HG02884 (cell line): ENCODE measurements at regions not wholly inside any gene's neighbourhood (a gene's known extent, or its start where the extent isn't known, plus 50 kb on each side); places are given as distances from the start of the nearest gene placed in this dataset.
"Not testable (repeated sequence)": the region's sequence is repeated elsewhere in the genome, so short reads cannot be mapped to it uniquely, and the experiment has no call there.

Experiments
- ATAC-seq: cut with Tn5 transposase; IDR thresholded peaks from one replicate; pipeline ENCODE4 v1.9.1; 2021; ENCODE audit warnings: mild to moderate bottlenecking, moderate library complexity; ENCODE audit not compliant: unreplicated experiment

- no peak for ATAC-seq
Observed at GRCh38 chr9:82829818-82830217, 233.1 kb downstream of the RASEF start.

- no peak for ATAC-seq
Observed at GRCh38 chr9:82865524-82865923, 197.4 kb downstream of the RASEF start.

GRCh38 chr9:82880336-82881050 is 182.4 kb downstream of the RASEF start:
- ATAC-seq = no peak

DNA sequence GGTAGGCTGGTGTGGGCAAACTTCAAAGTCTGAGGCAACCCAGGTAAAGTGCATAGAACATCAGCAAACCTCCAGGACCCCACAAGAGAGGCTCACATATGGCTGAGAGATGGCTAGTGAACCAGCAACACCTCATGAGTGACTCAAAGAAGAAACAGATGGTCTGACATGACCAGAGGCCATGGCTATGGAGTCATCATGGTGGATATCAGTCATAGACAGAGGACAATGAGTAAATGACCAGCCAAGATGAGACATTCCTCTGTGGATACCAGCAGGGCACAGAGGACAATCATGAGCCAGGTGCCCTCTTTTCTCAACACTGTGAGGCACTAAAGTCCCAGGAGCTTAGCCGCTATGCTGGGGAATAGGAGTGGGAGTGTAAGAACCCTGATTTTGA is 180.8 kb downstream of the RASEF start:
- ATAC-seq = no peak

GRCh38 chr9:82882748-82883147 is 180.2 kb downstream of the RASEF start:
- no peak for ATAC-seq

- no peak for ATAC-seq
Observed at GRCh38 chr9:82883436-82883835, 179.5 kb downstream of the RASEF start.

DNA sequence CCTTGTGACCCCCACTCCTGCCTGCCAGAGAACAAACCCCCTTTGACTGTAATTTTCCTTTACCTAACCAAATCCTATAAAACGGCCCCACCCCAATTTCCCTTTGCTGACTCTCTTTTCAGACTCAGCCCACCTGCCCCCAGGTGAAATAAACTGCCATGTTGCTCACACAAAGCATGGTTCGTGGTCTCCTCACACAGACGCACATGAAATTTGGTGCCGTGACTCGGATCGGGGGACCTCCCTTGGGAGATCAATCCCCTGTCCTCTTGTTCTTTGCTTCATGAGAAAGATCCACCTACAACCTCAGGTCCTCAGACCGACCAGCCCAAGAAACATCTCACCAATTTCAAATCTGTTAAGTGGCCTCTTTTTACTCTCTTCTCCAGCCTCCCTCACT is 179.0 kb downstream of the RASEF start:
- ATAC-seq = not testable (repeated sequence)

DNA sequence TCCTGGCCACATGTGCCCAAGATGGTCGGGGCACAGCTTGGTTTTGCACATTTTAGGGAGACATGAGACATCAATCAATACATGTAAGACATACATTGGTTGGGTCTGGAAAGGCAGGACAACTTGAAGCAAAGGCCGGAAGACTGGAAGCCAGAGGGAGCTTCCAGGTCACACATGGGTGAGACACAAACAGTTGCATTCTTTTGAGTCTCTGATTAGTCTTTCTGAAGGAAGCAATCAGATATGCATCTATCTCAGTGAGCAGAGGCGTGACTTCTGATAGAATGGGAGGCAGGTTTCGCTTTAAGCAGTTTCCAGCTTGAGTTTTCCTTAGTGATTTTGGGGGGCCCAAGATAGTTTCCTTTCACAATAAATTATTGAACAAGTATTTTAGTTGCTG is 172.5 kb downstream of the RASEF start:
- ATAC-seq = no peak

GRCh38 chr9:82890865-82891264 is 172.1 kb downstream of the RASEF start:
- no peak for ATAC-seq

DNA sequence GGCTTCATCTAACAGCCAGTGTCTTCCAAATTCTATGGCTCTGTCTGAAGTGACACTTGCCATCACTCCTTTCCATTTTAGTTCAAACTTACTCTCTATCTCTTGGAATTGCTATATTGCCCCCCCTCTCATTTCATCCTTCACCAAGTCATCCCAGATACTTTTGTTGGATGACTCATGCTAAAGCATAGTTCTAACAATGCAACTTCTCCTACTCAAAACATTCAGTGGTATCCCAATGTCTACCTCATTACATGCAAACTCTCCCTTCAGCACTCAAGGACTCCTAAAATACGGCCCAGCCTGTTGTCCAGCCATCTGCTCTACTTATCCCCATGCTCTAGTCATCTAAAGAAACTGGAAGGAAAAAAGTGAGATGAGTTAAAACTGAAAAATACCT is 171.6 kb downstream of the RASEF start:
- no peak for ATAC-seq

DNA sequence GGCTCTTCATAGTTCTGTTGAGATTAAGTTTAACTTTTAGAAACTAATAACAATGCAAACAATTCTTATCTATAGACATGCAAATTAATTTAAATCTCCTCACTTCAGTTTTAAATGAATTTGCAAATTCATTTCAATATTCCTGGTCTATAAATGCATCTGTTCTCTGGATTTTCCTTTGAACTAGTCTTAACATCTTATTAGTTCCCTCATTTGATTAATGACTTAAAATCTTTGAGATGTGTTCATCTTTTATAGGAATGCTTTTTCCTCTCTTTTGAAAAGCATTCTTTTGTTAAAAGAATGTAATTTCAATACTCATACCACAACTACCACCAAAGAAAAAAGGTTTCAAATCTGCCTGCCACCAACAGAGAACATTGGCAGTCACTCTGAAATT is 169.4 kb downstream of the RASEF start:
- no peak for ATAC-seq

GRCh38 chr9:82894548-82894947 is 168.4 kb downstream of the RASEF start:
- ATAC-seq = no peak

DNA sequence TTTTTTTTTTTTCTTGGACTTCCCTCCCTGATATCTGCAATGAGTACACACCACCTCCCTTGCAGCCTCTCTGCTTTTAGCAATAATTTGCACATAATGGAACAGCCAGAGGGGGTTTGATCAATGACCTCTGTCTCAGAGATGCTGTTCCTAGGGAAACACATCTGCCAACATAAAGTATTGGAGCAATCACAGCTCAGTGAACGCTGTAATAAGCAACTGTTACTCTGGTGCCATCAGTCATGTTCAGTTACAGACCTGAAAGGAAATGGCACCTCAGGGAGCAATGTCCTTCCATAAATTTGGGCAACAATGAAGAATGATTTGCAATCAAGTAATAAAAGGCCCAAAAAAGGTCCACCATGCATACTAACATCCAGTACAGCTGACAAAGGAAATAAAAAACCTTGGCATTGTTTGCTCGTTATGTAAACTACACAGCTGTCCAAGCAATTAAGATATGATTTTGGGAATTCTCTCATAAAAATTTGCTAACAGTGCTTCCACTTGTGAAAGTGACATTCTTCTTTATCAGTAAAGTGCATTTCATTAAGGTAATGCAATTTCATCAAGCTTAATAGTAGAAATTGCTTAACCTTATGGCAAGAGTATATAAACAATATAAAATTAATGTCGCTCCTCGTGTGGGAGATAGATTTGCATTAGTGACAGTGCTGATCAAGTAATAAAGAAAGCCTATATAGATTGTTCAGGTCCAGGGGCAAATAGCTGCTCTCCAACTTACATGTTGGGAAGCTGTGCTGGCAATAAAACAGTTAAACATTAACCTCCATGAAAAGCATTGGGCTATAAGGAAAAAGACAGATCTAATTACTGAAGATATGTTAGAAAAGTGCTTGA is 167.8 kb downstream of the RASEF start:
- ATAC-seq = no peak

GRCh38 chr9:82895822-82896110 is 167.2 kb downstream of the RASEF start:
- ATAC-seq = no peak

DNA sequence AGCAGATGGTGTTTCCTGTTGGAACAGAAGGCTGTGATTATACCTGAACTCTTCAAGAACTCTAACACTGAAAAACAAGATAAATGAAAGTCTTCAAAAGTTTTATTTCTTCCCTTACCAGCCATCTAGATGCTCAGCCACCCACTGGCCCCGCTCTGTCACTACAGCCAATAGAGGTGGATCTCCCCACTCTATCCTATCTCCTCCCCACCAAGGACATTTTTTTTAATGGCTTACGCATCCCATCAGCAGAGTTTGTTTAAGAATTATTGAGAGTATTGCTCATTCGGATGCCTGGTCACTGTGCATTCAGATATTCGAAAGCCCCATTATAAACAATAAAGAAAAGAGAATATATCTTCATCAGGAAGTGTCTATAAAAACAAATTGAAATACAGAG is 159.4 kb downstream of the RASEF start:
- no peak for ATAC-seq

- ATAC-seq = no peak
Observed at GRCh38 chr9:82911996-82912395, 150.9 kb downstream of the RASEF start.

DNA sequence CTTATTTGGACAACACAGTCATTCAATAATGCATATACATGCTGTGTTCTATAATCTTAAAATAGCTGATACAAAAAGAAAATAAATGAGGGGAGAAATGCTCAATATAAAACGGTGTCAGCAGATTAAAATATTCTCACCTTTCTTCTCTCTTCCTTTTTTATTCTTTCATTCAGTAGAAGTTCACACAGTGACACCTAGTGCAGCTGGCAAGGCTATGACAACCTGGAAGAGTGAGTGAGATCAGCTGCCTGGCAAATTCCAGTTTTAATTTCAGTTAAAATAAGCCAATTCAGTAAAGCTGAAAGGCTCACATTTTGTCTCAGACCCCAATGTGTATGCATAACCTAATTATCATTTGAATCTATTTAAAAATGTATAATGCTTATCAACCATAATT is 150.3 kb downstream of the RASEF start:
- no peak for ATAC-seq

DNA sequence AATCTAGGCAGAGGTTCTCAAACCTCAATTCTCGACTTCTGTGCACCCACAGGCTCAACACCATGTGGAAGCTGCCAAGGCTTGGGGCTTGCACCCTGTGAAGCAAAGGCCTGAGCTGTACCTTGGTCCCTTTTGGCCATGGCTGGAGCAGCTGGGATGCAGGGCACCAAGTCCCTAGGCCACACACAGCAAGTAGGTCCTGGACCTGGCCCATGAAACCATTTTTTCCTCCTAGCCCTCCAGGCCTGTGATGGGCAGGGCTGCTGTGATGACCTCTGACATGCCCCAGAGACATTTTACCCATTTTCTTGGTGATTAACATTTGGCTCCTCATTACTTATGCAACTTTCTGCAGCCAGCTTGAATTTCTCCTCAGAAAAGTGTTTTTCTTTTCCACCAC is 146.7 kb downstream of the RASEF start:
- ATAC-seq = not testable (repeated sequence)

- ATAC-seq = no peak
Observed at GRCh38 chr9:82920154-82920553, 142.8 kb downstream of the RASEF start.

DNA sequence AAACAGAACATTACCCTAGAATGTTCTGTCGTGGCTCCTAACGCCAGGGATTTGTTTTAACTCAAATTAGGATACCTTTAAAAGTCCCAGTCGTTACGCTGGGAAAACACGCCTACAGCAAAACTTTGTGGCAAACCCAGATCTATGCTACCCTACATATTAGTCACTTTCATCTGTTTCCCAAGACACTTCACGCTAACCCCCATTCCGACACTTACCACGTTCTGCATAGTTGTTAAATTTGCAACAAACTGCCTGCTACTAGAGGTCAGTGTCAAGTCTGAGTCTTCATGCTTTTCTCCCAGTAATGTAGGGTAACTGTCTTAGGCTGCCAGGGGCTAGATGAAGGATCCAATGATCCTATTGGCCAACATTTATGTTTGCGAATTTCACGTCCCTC is 140.3 kb downstream of the RASEF start:
- no peak for ATAC-seq

DNA sequence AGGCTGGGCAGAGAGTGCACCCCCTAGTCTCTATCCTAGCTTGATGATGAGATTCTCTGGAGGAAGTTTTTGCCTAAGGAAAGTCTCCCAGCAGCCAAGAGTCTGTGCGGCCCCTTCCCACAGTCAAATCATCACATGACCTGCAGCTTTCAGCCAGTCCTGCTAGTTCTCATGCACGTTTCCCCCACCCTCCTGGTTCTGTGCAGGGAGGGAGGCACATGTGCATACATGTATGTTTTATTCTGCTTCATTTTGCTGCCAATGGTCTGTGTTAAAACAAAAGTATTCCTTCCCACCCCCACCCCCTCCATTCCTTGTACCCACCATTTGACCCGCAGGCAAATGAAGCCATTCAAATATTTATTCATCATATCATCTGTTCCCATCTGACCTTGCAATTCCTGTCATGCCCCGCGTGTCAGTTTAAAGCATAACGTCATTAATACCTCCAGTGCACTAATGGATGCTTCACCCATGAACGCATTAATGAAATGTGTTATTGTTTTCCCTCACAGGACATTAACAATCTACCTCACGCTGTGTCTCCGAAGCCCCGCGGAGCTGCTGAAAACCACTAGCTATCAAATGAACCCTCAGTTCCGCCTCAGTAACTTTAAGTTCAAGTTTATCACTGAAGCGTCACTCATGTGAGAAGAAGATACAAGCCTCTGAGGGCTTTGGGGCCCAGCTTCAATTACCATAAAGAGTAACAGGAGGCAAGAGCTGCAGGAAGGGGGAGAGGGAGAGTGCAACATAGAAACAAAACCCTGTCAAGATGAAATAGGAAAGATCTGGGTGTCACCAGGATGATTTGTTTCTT is 139.6 kb downstream of the RASEF start:
- ATAC-seq = no peak
